Osteocyte (in vitro differentiated cells): ENCODE measurements at regions not wholly inside any gene's neighbourhood (a gene's known extent, or its start where the extent isn't known, plus 50 kb on each side); places are given as distances from the start of the nearest gene placed in this dataset.

Experiments used
- DNase-seq: peaks from one replicate; pipeline ENCODE4 v3.0.0; 2021; ENCODE audit warnings: mixed read lengths; ENCODE audit not compliant: unreplicated experiment; ENCODE audit errors: extremely low spot score
- H3K27ac Mint-ChIP-seq: one replicate; pipeline ENCODE4 v1.8.0; 2021; ENCODE audit warnings: mild to moderate bottlenecking, mixed read lengths; ENCODE audit not compliant: unreplicated experiment
- H3K27me3 Mint-ChIP-seq: one replicate; pipeline ENCODE4 v1.8.0; 2021; ENCODE audit warnings: mixed read lengths; ENCODE audit not compliant: unreplicated experiment
- H3K36me3 Mint-ChIP-seq: one replicate; pipeline ENCODE4 v1.8.0; 2021; ENCODE audit warnings: mixed read lengths; ENCODE audit not compliant: unreplicated experiment
- H3K4me1 Mint-ChIP-seq: one replicate; pipeline ENCODE4 v1.8.0; 2021; ENCODE audit warnings: mixed read lengths; ENCODE audit not compliant: unreplicated experiment
- H3K4me3 Mint-ChIP-seq: one replicate; pipeline ENCODE4 v1.8.0; 2021; ENCODE audit warnings: mild to moderate bottlenecking, moderate library complexity, mixed read lengths; ENCODE audit not compliant: unreplicated experiment
- H3K9me3 Mint-ChIP-seq: one replicate; pipeline ENCODE4 v1.8.0; 2021; ENCODE audit warnings: mixed read lengths; ENCODE audit not compliant: unreplicated experiment
- CTCF ChIP-seq: fragments of 200-600 bp; sonication (generic); IDR thresholded peaks from 2 replicates; pipeline ENCODE4 v1.5.0; 2021; ENCODE audit warnings: antibody characterized with exemption, mild to moderate bottlenecking, moderate library complexity

GRCh38 chr9:119795395-119795794, 426.2 kb upstream of the BRINP1 start:
- H3K36me3 Mint-ChIP-seq = no peaks in the 10 kb centered on the region
- no peak overlapping the region for H3K4me3 Mint-ChIP-seq
- no peaks in the 10 kb centered on the region for H3K4me1 Mint-ChIP-seq
- H3K9me3 Mint-ChIP-seq = no peaks in the 10 kb centered on the region
- no peak overlapping the region for H3K27ac Mint-ChIP-seq
- H3K27me3 Mint-ChIP-seq = no peaks in the 10 kb centered on the region
- TF ChIP-seq CTCF = no peak
- no peak for DNase-seq

DNA sequence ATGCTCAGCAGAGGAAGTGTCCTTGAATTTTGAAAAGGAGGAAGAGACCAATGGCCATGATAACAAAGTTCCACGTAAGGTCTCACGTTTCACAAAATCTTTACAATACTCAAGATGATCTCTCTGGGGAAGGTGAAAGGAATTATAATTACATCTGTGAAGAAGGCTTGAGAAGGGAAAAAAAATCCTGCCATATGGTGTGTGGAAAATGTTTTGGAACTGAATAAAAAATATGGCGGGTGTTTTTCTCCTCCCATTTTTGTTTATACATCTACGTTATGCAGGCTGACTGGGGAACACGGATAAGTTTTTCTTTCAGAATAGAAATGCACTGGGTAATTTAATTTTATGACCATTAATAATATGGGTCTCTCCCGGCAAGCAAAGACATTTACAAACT, 425.6 kb upstream of the BRINP1 start:
- H3K9me3 Mint-ChIP-seq = no peaks in the 10 kb centered on the region
- no peaks in the 10 kb centered on the region for H3K36me3 Mint-ChIP-seq
- H3K27ac Mint-ChIP-seq = no peak overlapping the region
- no peak for DNase-seq
- H3K4me1 Mint-ChIP-seq = no peaks in the 10 kb centered on the region
- H3K27me3 Mint-ChIP-seq = no peaks in the 10 kb centered on the region
- H3K4me3 Mint-ChIP-seq = no peak overlapping the region
- TF ChIP-seq CTCF = no peak

GRCh38 chr9:119793218-119793617, 424.0 kb upstream of the BRINP1 start:
- Mint-ChIP-seq H3K27me3 (no peaks in the 10 kb centered on the region), H3K36me3 (no peaks in the 10 kb centered on the region), H3K9me3 (no peaks in the 10 kb centered on the region), H3K27ac (no peak overlapping the region), H3K4me3 (no peak overlapping the region), H3K4me1 (no peaks in the 10 kb centered on the region)
- no peak for DNase-seq
- TF ChIP-seq CTCF = no peak

DNA sequence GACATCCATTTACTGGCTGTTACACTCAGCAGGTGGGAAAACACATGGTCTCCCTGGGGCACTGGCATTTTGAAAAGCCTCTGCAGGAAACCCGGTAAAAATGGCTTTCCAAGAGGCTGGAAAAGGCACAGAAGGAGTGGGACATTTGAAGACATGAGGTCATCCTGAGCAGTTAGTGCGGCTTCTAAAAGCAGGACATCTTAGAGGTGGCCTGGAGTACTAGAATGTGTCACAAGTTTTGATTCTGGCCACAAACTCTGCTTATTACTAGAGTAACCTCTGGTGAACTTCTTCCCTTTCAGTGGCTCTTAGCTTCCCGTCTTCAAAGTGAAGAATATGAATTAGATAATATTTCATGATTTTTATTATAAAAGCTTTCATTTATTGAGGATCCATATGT, 423.0 kb upstream of the BRINP1 start:
- Mint-ChIP-seq H3K4me3 (no peak overlapping the region), H3K4me1 (no peaks in the 10 kb centered on the region), H3K36me3 (no peaks in the 10 kb centered on the region), H3K27ac (no peak overlapping the region), H3K9me3 (no peaks in the 10 kb centered on the region), H3K27me3 (no peaks in the 10 kb centered on the region)
- DNase-seq = no peak
- TF ChIP-seq CTCF = no peak

GRCh38 chr9:119789987-119790386, 420.8 kb upstream of the BRINP1 start:
- H3K9me3 Mint-ChIP-seq = no peaks in the 10 kb centered on the region
- H3K4me3 Mint-ChIP-seq = no peak overlapping the region
- no peak for DNase-seq
- no peak for TF ChIP-seq CTCF
- H3K4me1 Mint-ChIP-seq = no peaks in the 10 kb centered on the region
- H3K27me3 Mint-ChIP-seq = no peaks in the 10 kb centered on the region
- H3K27ac Mint-ChIP-seq = no peak overlapping the region
- H3K36me3 Mint-ChIP-seq = no peaks in the 10 kb centered on the region
